Ovary (tissue), 7 donors: ENCODE measurements at regions not wholly inside any gene's neighbourhood (a gene's known extent, or its start where the extent isn't known, plus 50 kb on each side); places are given as distances from the start of the nearest gene placed in this dataset.

Experiments used
- DNase-seq, 5 donors: peaks; one replicate each; pipeline ENCODE4 v3.0.0-alpha.2; 2019 to 2020
- H3K27ac ChIP-seq, 2 donors: fragments of 200-600 bp; one replicate each; pipeline versions ENCODE4 v1.5.1 to v1.8.0; 2019 to 2022
- H3K27me3 ChIP-seq: fragments of 200-600 bp; one replicate; pipeline ENCODE4 v1.8.0; 2022
- H3K36me3 ChIP-seq: fragments of 200-600 bp; sonication (generic); one replicate; pipeline ENCODE4 v1.5.1; 2019
- H3K4me1 ChIP-seq: one replicate; pipeline ENCODE4 v1.8.1; 2013; ENCODE audit warnings: mild to moderate bottlenecking, moderate library complexity; ENCODE audit not compliant: insufficient read depth
- H3K4me3 ChIP-seq: fragments of 200-600 bp; sonication (generic); one replicate; pipeline ENCODE4 v1.5.1; 2017
- H3K9me3 ChIP-seq, 2 donors: fragments of 200-600 bp in 1 of 2; sonication (generic) in 1 of 2; one replicate each; pipeline versions ENCODE4 v1.5.1 to v1.8.1; 2013 to 2019; ENCODE audit warnings: mild to moderate bottlenecking in 1 of 2, moderate library complexity in 1 of 2
- CTCF ChIP-seq, 3 donors: fragments of 450-650 bp in 2 of 3; fragments of 200-600 bp in 1 of 3; IDR thresholded peaks; one replicate each; pipeline versions ENCODE4 v1.5.1 to v1.8.0; 2016 to 2022; ENCODE audit warnings: antibody characterized with exemption in 3 of 3, mild to moderate bottlenecking in 1 of 3
- EP300 ChIP-seq: sonication (generic); formaldehyde crosslinking; IDR thresholded peaks from one replicate; pipeline ENCODE4 v1.6.1; 2017; ENCODE audit warnings: antibody characterized with exemption
- POLR2A ChIP-seq: fragments of 450-650 bp; IDR thresholded peaks from one replicate; pipeline ENCODE4 v1.6.1; 2017; ENCODE audit warnings: antibody characterized with exemption, mild to moderate bottlenecking, moderate library complexity
- WGBS, 3 donors: extraction: QIAGEN DNeasy Blood & Tissue Kit in 1 of 3; methylation state at CpG; one replicate each; pipeline versions ENCODE4 v1.1.5 to v1.1.7; 2013 to 2017; 5-methylcytosine and 5-hydroxymethylcytosine counted together
- intact Hi-C, 4 donors: fragments of 100-400 bp; cut with DNase I; formaldehyde crosslinking; loops; one replicate each; pipeline versions ENCODE4 v1.11.0 to v1.15.1; 2022 to 2023
- donor health status: DM: no; HTN: no; CAD: no; lungs with moderate emphysema.
- donor health status: DM: no; HTN: no; CAD: no.
- donor health status: Bipolar disorder and iron deficiency.
- donor health status: DM: no; HTN: no; CAD: no.
- donor health status: DM: yes; HTN: yes; CAD: no.

- no peak overlapping the region for H3K4me3 ChIP-seq
- H3K27me3 ChIP-seq: no peaks in the 10 kb centered on the region
- H3K27ac ChIP-seq: no peak overlapping the region
- intact Hi-C loops: no loop called here
- no peak for DNase-seq
- no peaks in the 10 kb centered on the region for H3K9me3 ChIP-seq
- H3K36me3 ChIP-seq: no peaks in the 10 kb centered on the region
- TF ChIP-seq POLR2A: no peak
- TF ChIP-seq CTCF (IDR thresholded peaks at IDR 0.05): no peak
- no peak for TF ChIP-seq EP300
- WGBS, 3 donors: 84 to 90% (median 87%) methylated on average over 3 of the region's 3 CpGs
- H3K4me1 ChIP-seq: no peaks in the 10 kb centered on the region
Measured at GRCh38 chr4:26122690-26123089, 198.1 kb upstream of the RBPJ start.

GRCh38 chr4:26124753-26125321, 196.0 kb upstream of the RBPJ start:
- H3K4me1 ChIP-seq: no peaks in the 10 kb centered on the region
- intact Hi-C loops: no loop called here

GRCh38 chr4:26126143-26126718, 194.6 kb upstream of the RBPJ start:
- Histone ChIP-seq H3K4me1 (no peaks in the 10 kb centered on the region), H3K36me3 (no peaks in the 10 kb centered on the region), H3K9me3 (no peaks in the 10 kb centered on the region), H3K4me3 (no peak overlapping the region), H3K27ac (no peak overlapping the region), H3K27me3 (no peaks in the 10 kb centered on the region)
- intact Hi-C loops: no loop called here
- 77 to 89% (median 78%) methylated on average over 5 of the region's 5 CpGs for WGBS, 3 donors
- TF ChIP-seq EP300 (no peak), CTCF (IDR thresholded peaks at IDR 0.05) (no peak), POLR2A (no peak)
- DNase-seq: no peak

More at GRCh38 chr4:26124753-26125321, 196.0 kb upstream of the RBPJ start:
- Histone ChIP-seq H3K27me3 (no peaks in the 10 kb centered on the region), H3K9me3 (no peaks in the 10 kb centered on the region), H3K27ac (no peak overlapping the region), H3K36me3 (no peaks in the 10 kb centered on the region), H3K4me3 (no peak overlapping the region)
- TF ChIP-seq EP300 (no peak), POLR2A (no peak), CTCF (IDR thresholded peaks at IDR 0.05) (no peak)
- DNase-seq: no peak
- WGBS, 3 donors: 84 to 91% (median 87%) methylated on average over 7 of the region's 7 CpGs

GRCh38 chr4:26126994-26127393, 193.8 kb upstream of the RBPJ start:
- Histone ChIP-seq H3K9me3 (no peaks in the 10 kb centered on the region), H3K4me1 (no peaks in the 10 kb centered on the region), H3K4me3 (no peak overlapping the region), H3K27ac (no peak overlapping the region), H3K36me3 (no peaks in the 10 kb centered on the region), H3K27me3 (no peaks in the 10 kb centered on the region)
- no peak for DNase-seq
- 87 to 91% (median 89%) methylated on average over 4 of the region's 4 CpGs for WGBS, 3 donors
- TF ChIP-seq POLR2A (no peak), CTCF (IDR thresholded peaks at IDR 0.05) (no peak), EP300 (no peak)
- intact Hi-C loops: no loop called here
